Gastroesophageal sphincter (tissue), 4 donors: ENCODE measurements at regions not wholly inside any gene's neighbourhood (a gene's known extent, or its start where the extent isn't known, plus 50 kb on each side); places are given as distances from the start of the nearest gene placed in this dataset.

Experiments
- ATAC-seq: fragments of 150-250 bp; one replicate; pipeline ENCODE4 v1.9.1; 2016; ENCODE audit warnings: mild to moderate bottlenecking, moderate library complexity
- H3K27ac ChIP-seq, 4 donors: fragments of 200-600 bp; sonication (generic) in 3 of 4; 1 replicate in 3 of 4; 2 replicates in 1 of 4; pipeline ENCODE4 v1.5.1; 2016 to 2019
- H3K27me3 ChIP-seq: fragments of 200-600 bp; sonication (generic); one replicate; pipeline ENCODE4 v1.5.1; 2019
- H3K36me3 ChIP-seq, 2 donors: fragments of 200-600 bp; sonication (generic); one replicate each; pipeline ENCODE4 v1.5.1; 2019; ENCODE audit warnings: control low read depth in 1 of 2
- H3K4me1 ChIP-seq, 3 donors: fragments of 200-600 bp; sonication (generic); 1 replicate in 2 of 3; 2 replicates in 1 of 3; pipeline ENCODE4 v1.5.1; 2016 to 2019; ENCODE audit warnings: control low read depth in 2 of 3
- H3K4me3 ChIP-seq, 2 donors: fragments of 200-600 bp; sonication (generic); one replicate each; pipeline ENCODE4 v1.5.1; 2019; ENCODE audit warnings: mild to moderate bottlenecking in 1 of 2, moderate library complexity in 1 of 2
- H3K9me3 ChIP-seq, 3 donors: fragments of 200-600 bp; sonication (generic); one replicate each; pipeline ENCODE4 v1.5.1; 2017 to 2019; ENCODE audit warnings: control low read depth in 2 of 3
- CTCF ChIP-seq, 4 experiments: fragments of 200-600 bp in 2 of 4; fragments of 450-650 bp in 2 of 4; sonication (generic) in 1 of 4; IDR thresholded peaks; one replicate each; pipeline ENCODE4 v1.5.1; 2017 to 2019; ENCODE audit warnings: antibody characterized with exemption in 4 of 4, mild to moderate bottlenecking in 2 of 4, moderate library complexity in 2 of 4
- EP300 ChIP-seq: sonication (generic); formaldehyde crosslinking; IDR thresholded peaks from one replicate; pipeline ENCODE4 v1.6.1; 2017; ENCODE audit warnings: antibody characterized with exemption, mild to moderate bottlenecking
- POLR2A ChIP-seq, 2 donors: fragments of 450-650 bp; IDR thresholded peaks; one replicate each; pipeline ENCODE4 v1.6.1; 2017; ENCODE audit warnings: antibody characterized with exemption in 2 of 2, mild to moderate bottlenecking in 2 of 2, moderate library complexity in 1 of 2
- POLR2AphosphoS5 ChIP-seq: sonication (generic); formaldehyde crosslinking; IDR thresholded peaks from one replicate; pipeline ENCODE4 v1.6.1; 2017; ENCODE audit warnings: antibody characterized with exemption
- WGBS, 2 donors: methylation state at CpG; one replicate each; pipeline ENCODE4 v1.1.5; 2018; ENCODE audit warnings: low coverage in 1 of 2; 5-methylcytosine and 5-hydroxymethylcytosine counted together

GRCh38 chr5:71891856-71892255, 172.8 kb downstream of the CARTPT start:
- no peak overlapping the region for H3K4me3 ChIP-seq
- ATAC-seq: peak; percentile 91
- 18 to 20% methylated on average over 4 of the region's 4 CpGs for WGBS, 2 donors
- TF ChIP-seq POLR2A (IDR thresholded peaks at IDR 0.05): no peak
- TF ChIP-seq POLR2AphosphoS5: peak; percentile 62
- no peak for TF ChIP-seq CTCF (IDR thresholded peaks at IDR 0.05)
- no peak for TF ChIP-seq EP300
- H3K36me3 ChIP-seq: no peaks in the 10 kb centered on the region
- H3K27me3 ChIP-seq: no peaks in the 10 kb centered on the region
- peaks cover 6 to 20% (median 9%) of the 10 kb centered on the region in 3 donors for H3K4me1 ChIP-seq
- H3K9me3 ChIP-seq: no peaks in the 10 kb centered on the region
- peak overlapping the region; percentile 57 to 85 (median 74) for H3K27ac ChIP-seq

- no peak for TF ChIP-seq CTCF (IDR thresholded peaks at IDR 0.05)
- TF ChIP-seq POLR2AphosphoS5: no peak
- TF ChIP-seq EP300: no peak
- TF ChIP-seq POLR2A (IDR thresholded peaks at IDR 0.05): no peak
- H3K36me3 ChIP-seq: no peaks in the 10 kb centered on the region
- H3K27ac ChIP-seq: peak overlapping the region; percentile 57 to 85 (median 74)
- H3K9me3 ChIP-seq: no peaks in the 10 kb centered on the region
- no peak overlapping the region for H3K4me3 ChIP-seq
- H3K4me1 ChIP-seq: peaks cover 6 to 20% (median 9%) of the 10 kb centered on the region in 3 donors
- no peaks in the 10 kb centered on the region for H3K27me3 ChIP-seq
- WGBS, 2 donors: 33 to 100% methylated on average over 1 to 2 of the region's 3 CpGs
- ATAC-seq: no peak
Measured at GRCh38 chr5:71892641-71893365, 173.7 kb downstream of the CARTPT start.

GRCh38 chr5:71893451-71893850, 174.4 kb downstream of the CARTPT start:
- Histone ChIP-seq H3K36me3 (no peaks in the 10 kb centered on the region), H3K27me3 (no peaks in the 10 kb centered on the region), H3K4me1 (peaks cover 6 to 20% (median 9%) of the 10 kb centered on the region in 3 donors), H3K9me3 (no peaks in the 10 kb centered on the region), H3K27ac (peak overlapping the region in 2 of 4 donors; percentile 80 to 85), H3K4me3 (no peak overlapping the region)
- ATAC-seq: no peak
- TF ChIP-seq POLR2A (IDR thresholded peaks at IDR 0.05): no peak
- no peak for TF ChIP-seq EP300
- TF ChIP-seq POLR2AphosphoS5: no peak
- no peak for TF ChIP-seq CTCF (IDR thresholded peaks at IDR 0.05)
- WGBS, 2 donors: 89 to 93% methylated on average over 3 of the region's 3 CpGs

GRCh38 chr5:71894091-71894490, 175.0 kb downstream of the CARTPT start:
- WGBS, 2 donors: 69 to 75% methylated on average over 1 to 2 of the region's 3 CpGs
- H3K27ac ChIP-seq: no peak overlapping the region

More at GRCh38 chr5:71894091-71894490, 175.0 kb downstream of the CARTPT start:
- TF ChIP-seq POLR2A (IDR thresholded peaks at IDR 0.05) (no peak), EP300 (no peak), CTCF (IDR thresholded peaks at IDR 0.05) (no peak), POLR2AphosphoS5 (no peak)
- no peak for ATAC-seq
- H3K27me3 ChIP-seq: no peaks in the 10 kb centered on the region
- H3K9me3 ChIP-seq: no peaks in the 10 kb centered on the region
- peaks cover 6 to 20% (median 9%) of the 10 kb centered on the region in 3 donors for H3K4me1 ChIP-seq
- no peaks in the 10 kb centered on the region for H3K36me3 ChIP-seq
- no peak overlapping the region for H3K4me3 ChIP-seq
